H9 (cell line): ENCODE measurements at regions not wholly inside any gene's neighbourhood (a gene's known extent, or its start where the extent isn't known, plus 50 kb on each side); places are given as distances from the start of the nearest gene placed in this dataset.

Experiments used
- DNase-seq: peaks from one replicate; pipeline ENCODE4 v3.0.0-alpha.2; 2017
- H2AFZ ChIP-seq: one replicate; pipeline ENCODE4 v1.6.1; 2013; ENCODE audit warnings: mild to moderate bottlenecking, low read length, control low read depth, moderate library complexity
- H2AK5ac ChIP-seq: 2 replicates; pipeline ENCODE4 v1.6.1; 2013; ENCODE audit warnings: low read length, control low read depth, mixed read lengths; ENCODE audit not compliant: insufficient read length
- H2BK120ac ChIP-seq: one replicate; pipeline ENCODE4 v1.6.1; 2013; ENCODE audit warnings: low read depth, mild to moderate bottlenecking, low read length, control low read depth, inconsistent platforms; ENCODE audit not compliant: poor library complexity, severe bottlenecking
- H2BK12ac ChIP-seq: 2 replicates; pipeline ENCODE4 v1.6.1; 2013; ENCODE audit warnings: low read length, control low read depth, mixed read lengths, low read depth; ENCODE audit not compliant: insufficient read length
- H2BK15ac ChIP-seq: 2 replicates; pipeline ENCODE4 v1.6.1; 2013; ENCODE audit warnings: low read depth, low read length, control low read depth
- H2BK20ac ChIP-seq: one replicate; pipeline ENCODE4 v1.6.1; 2013; ENCODE audit warnings: low read depth, mild to moderate bottlenecking, low read length, control low read depth, inconsistent platforms; ENCODE audit not compliant: poor library complexity, severe bottlenecking
- H2BK5ac ChIP-seq: 2 replicates; pipeline ENCODE4 v1.6.1; 2013; ENCODE audit warnings: low read length, control low read depth, mixed read lengths; ENCODE audit not compliant: insufficient read length
- H3K14ac ChIP-seq: 2 replicates; pipeline ENCODE4 v1.6.1; 2013; ENCODE audit warnings: low read length, control low read depth; ENCODE audit not compliant: insufficient read depth
- H3K18ac ChIP-seq: 2 replicates; pipeline ENCODE4 v1.6.1; 2013; ENCODE audit warnings: low read depth, mild to moderate bottlenecking, mixed read lengths, low read length, control low read depth; ENCODE audit not compliant: insufficient read length
- H3K23ac ChIP-seq: 2 replicates; pipeline ENCODE4 v1.6.1; 2013; ENCODE audit warnings: low read length, control low read depth, mixed read lengths, low read depth; ENCODE audit not compliant: insufficient read length
- H3K23me2 ChIP-seq: 2 replicates; pipeline ENCODE4 v1.6.1; 2013; ENCODE audit warnings: low read depth, mild to moderate bottlenecking, mixed read lengths, low read length, control low read depth; ENCODE audit not compliant: insufficient read length, poor library complexity, severe bottlenecking
- H3K27ac ChIP-seq: 2 replicates; pipeline ENCODE4 v1.5.1; 2013; ENCODE audit warnings: low read length, control low read depth, mixed read lengths, low read depth; ENCODE audit not compliant: insufficient read length
- H3K27me3 ChIP-seq: 2 replicates; pipeline ENCODE4 v1.6.1; 2013; ENCODE audit warnings: low read length, control low read depth, inconsistent platforms; ENCODE audit not compliant: insufficient read depth
- H3K4ac ChIP-seq: 2 replicates; pipeline ENCODE4 v1.6.1; 2013; ENCODE audit warnings: low read depth, mild to moderate bottlenecking, control low read depth, inconsistent platforms, low read length, moderate library complexity
- H3K4me1 ChIP-seq: 2 replicates; pipeline ENCODE4 v1.6.1; 2013; ENCODE audit warnings: low read length, control low read depth, inconsistent platforms; ENCODE audit not compliant: insufficient read depth
- H3K4me2 ChIP-seq: 2 replicates; pipeline ENCODE4 v1.6.1; 2013; ENCODE audit warnings: low read length, control low read depth, mixed read lengths; ENCODE audit not compliant: insufficient read length, insufficient read depth
- H3K56ac ChIP-seq: 2 replicates; pipeline ENCODE4 v1.6.1; 2013; ENCODE audit warnings: low read depth, mild to moderate bottlenecking, mixed read lengths, low read length, control low read depth; ENCODE audit not compliant: insufficient read length
- H3K79me1 ChIP-seq: 2 replicates; pipeline ENCODE4 v1.6.1; 2013; ENCODE audit warnings: low read depth, mild to moderate bottlenecking, moderate library complexity, low read length, control low read depth, inconsistent platforms; ENCODE audit not compliant: insufficient read depth, poor library complexity, severe bottlenecking
- H3K79me2 ChIP-seq: 2 replicates; pipeline ENCODE4 v1.6.1; 2013; ENCODE audit warnings: low read length, control low read depth, inconsistent platforms; ENCODE audit not compliant: insufficient read depth
- H3K9ac ChIP-seq: 2 replicates; pipeline ENCODE4 v1.6.1; 2013; ENCODE audit warnings: low read length, control low read depth, mixed read lengths; ENCODE audit not compliant: insufficient read length; ENCODE audit errors: extremely low read depth
- H3K9me3 ChIP-seq: one replicate; pipeline ENCODE4 v1.6.1; 2013; ENCODE audit warnings: low read depth, low read length, inconsistent platforms; ENCODE audit not compliant: control insufficient read depth
- H3T11ph ChIP-seq: one replicate; pipeline ENCODE4 v1.6.1; 2013; ENCODE audit warnings: mild to moderate bottlenecking, low read length, control low read depth, inconsistent platforms
- H4K20me1 ChIP-seq: one replicate; pipeline ENCODE4 v1.6.1; 2013; ENCODE audit not compliant: control insufficient read depth, insufficient read length, insufficient read depth
- H4K5ac ChIP-seq: 2 replicates; pipeline ENCODE4 v1.6.1; 2013; ENCODE audit warnings: low read depth, mild to moderate bottlenecking, mixed read lengths, low read length, control low read depth; ENCODE audit not compliant: insufficient read length
- H4K8ac ChIP-seq: replicated peaks from 2 replicates; pipeline ENCODE4 v1.6.1; 2013; ENCODE audit warnings: low read length, control low read depth, mixed read lengths, low read depth; ENCODE audit not compliant: insufficient read length
- H4K91ac ChIP-seq: 2 replicates; pipeline ENCODE4 v1.6.1; 2013; ENCODE audit warnings: low read depth, mild to moderate bottlenecking, moderate library complexity, mixed read lengths, low read length, control low read depth; ENCODE audit not compliant: insufficient read length
- H3K27ac Mint-ChIP-seq, 3 experiments: 2 replicates in 2 of 3; 3 replicates in 1 of 3; pipeline ENCODE4 v1.8.0; 2020 to 2021; ENCODE audit warnings: mixed read lengths in 3 of 3, mild to moderate bottlenecking in 1 of 3, moderate library complexity in 1 of 3
- H3K27me3 Mint-ChIP-seq: 2 replicates; pipeline ENCODE4 v1.8.0; 2021; ENCODE audit warnings: low read depth, mild to moderate bottlenecking, moderate library complexity, mixed read lengths
- H3K36me3 Mint-ChIP-seq, 3 experiments: 2 replicates in 2 of 3; 3 replicates in 1 of 3; pipeline ENCODE4 v1.8.0; 2020 to 2021; ENCODE audit warnings: low read depth in 3 of 3, mixed read lengths in 3 of 3; ENCODE audit not compliant: insufficient read depth in 1 of 3
- H3K4me1 Mint-ChIP-seq, 2 experiments: 2 replicates each; pipeline ENCODE4 v1.8.0; 2020; ENCODE audit warnings: mixed read lengths in 2 of 2
- H3K4me3 Mint-ChIP-seq, 2 experiments: 2 replicates in 1 of 2; 3 replicates in 1 of 2; pipeline ENCODE4 v1.8.0; 2020 to 2021; ENCODE audit warnings: mild to moderate bottlenecking in 2 of 2, mixed read lengths in 2 of 2, moderate library complexity in 1 of 2
- H3K9me3 Mint-ChIP-seq, 2 experiments: 2 replicates in 1 of 2; 3 replicates in 1 of 2; pipeline ENCODE4 v1.8.0; 2020; ENCODE audit warnings: mild to moderate bottlenecking in 2 of 2, mixed read lengths in 2 of 2, moderate library complexity in 1 of 2
- WGBS: extraction: QIAGEN DNeasy Blood & Tissue Kit; methylation state at CpG from one replicate; pipeline ENCODE4 v1.1.7; 2013; ENCODE audit warnings: missing lambda C conversion rate, low lambda C conversion rate, mixed read lengths; ENCODE audit not compliant: insufficient read length; ENCODE audit errors: extremely low coverage; 5-methylcytosine and 5-hydroxymethylcytosine counted together
- TF ChIP-seq, protein P1 (sequence below): fragments of 200-600 bp; sonication (generic); conservative IDR thresholded peaks from 3 replicates; pipeline ENCODE4 v1.8.0; 2021; ENCODE audit warnings: antibody characterized with exemption, mild to moderate bottlenecking

DNA sequence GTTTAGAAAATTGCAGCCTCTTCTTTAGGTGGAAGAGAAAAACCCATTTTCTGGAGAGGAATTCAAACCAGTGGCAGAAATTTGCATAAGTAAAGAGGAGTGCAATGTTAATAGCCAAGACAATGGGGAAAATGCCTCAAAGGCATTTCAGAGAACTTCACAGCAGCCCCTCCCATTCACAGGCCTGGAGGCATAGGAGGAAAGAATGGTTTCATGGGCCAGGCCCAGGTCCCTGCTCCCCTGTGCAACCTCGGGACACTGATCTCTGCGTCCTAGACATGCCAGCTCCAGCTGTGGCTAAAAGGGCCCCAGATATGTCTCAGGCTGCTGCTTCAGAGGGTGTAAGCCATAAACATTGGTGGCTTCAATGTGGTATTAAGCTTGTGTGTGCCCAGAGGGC lies 161.8 kb upstream of the CENPE start:
- no peak overlapping the region for H2AK5ac ChIP-seq
- H3K18ac ChIP-seq: no peak overlapping the region
- no peak overlapping the region for H2BK12ac ChIP-seq
- DNase-seq: no peak
- H2AFZ ChIP-seq: no peak overlapping the region
- no peaks in the 10 kb centered on the region for H3K23me2 ChIP-seq
- no peak overlapping the region for H3K14ac ChIP-seq
- Mint-ChIP-seq H3K36me3 (peaks cover 37 to 50% (median 43%) of the 10 kb centered on the region in 3 experiments), H3K27ac (no peak overlapping the region), H3K4me1 (peaks cover 4 to 8% of the 10 kb centered on the region in 2 experiments; a peak in 3 of 4 replicates), H3K9me3 (peaks cover 41 to 51% of the 10 kb centered on the region in 2 experiments), H3K4me3 (no peak overlapping the region), H3K27me3 (no peaks in the 10 kb centered on the region)
- no CpG with 5 or more reads among the region's 2 CpGs for WGBS
- H3T11ph ChIP-seq: no peak overlapping the region
- no peak overlapping the region for H2BK15ac ChIP-seq
- no peak overlapping the region for H4K91ac ChIP-seq
- H3K27ac ChIP-seq: no peak overlapping the region
- H2BK5ac ChIP-seq: no peak overlapping the region
- H3K4ac ChIP-seq: no peak overlapping the region
- no peaks in the 10 kb centered on the region for H4K20me1 ChIP-seq
- TF ChIP-seq, protein P1, sequence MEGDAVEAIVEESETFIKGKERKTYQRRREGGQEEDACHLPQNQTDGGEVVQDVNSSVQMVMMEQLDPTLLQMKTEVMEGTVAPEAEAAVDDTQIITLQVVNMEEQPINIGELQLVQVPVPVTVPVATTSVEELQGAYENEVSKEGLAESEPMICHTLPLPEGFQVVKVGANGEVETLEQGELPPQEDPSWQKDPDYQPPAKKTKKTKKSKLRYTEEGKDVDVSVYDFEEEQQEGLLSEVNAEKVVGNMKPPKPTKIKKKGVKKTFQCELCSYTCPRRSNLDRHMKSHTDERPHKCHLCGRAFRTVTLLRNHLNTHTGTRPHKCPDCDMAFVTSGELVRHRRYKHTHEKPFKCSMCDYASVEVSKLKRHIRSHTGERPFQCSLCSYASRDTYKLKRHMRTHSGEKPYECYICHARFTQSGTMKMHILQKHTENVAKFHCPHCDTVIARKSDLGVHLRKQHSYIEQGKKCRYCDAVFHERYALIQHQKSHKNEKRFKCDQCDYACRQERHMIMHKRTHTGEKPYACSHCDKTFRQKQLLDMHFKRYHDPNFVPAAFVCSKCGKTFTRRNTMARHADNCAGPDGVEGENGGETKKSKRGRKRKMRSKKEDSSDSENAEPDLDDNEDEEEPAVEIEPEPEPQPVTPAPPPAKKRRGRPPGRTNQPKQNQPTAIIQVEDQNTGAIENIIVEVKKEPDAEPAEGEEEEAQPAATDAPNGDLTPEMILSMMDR: no peak
- H3K56ac ChIP-seq: no peak overlapping the region
- no peak overlapping the region for H2BK20ac ChIP-seq
- no peaks in the 10 kb centered on the region for H3K27me3 ChIP-seq
- no peaks in the 10 kb centered on the region for H3K79me2 ChIP-seq
- H4K5ac ChIP-seq: no peak overlapping the region
- H4K8ac ChIP-seq: no peak overlapping the region
- peaks cover 25% of the 10 kb centered on the region for H3K9me3 ChIP-seq
- H3K23ac ChIP-seq: no peak overlapping the region
- no peaks in the 10 kb centered on the region for H3K79me1 ChIP-seq
- H3K4me1 ChIP-seq: no peaks in the 10 kb centered on the region
- H3K9ac ChIP-seq: no peak overlapping the region
- no peak overlapping the region for H3K4me2 ChIP-seq
- H2BK120ac ChIP-seq: no peak overlapping the region
